ENCODE measurements at regions not wholly inside any gene's neighbourhood (a gene's known extent, or its start where the extent isn't known, plus 50 kb on each side); places are given as distances from the start of the nearest gene placed in this dataset.

GRCh38 chr1:166579557-166580501 is 259.4 kb upstream of the POGK start:
- Mint-ChIP-seq H3K27me3 (ENCODE audit: unreplicated experiment) (no peaks in the 10 kb centered on the region), H3K4me1 (ENCODE audit: unreplicated experiment) (no peaks in the 10 kb centered on the region), H3K36me3 (ENCODE audit: unreplicated experiment) (no peaks in the 10 kb centered on the region), H3K27ac (ENCODE audit: unreplicated experiment) (no peak overlapping the region), H3K9me3 (ENCODE audit: unreplicated experiment) (no peaks in the 10 kb centered on the region), H3K4me3 (ENCODE audit: unreplicated experiment) (no peak overlapping the region)
- no peak for TF ChIP-seq CTCF (IDR thresholded peaks at IDR 0.05)
- no peak for DNase-seq (ENCODE audit: extremely low spot score, unreplicated experiment)

- Mint-ChIP-seq H3K36me3 (ENCODE audit: unreplicated experiment) (no peaks in the 10 kb centered on the region), H3K9me3 (ENCODE audit: unreplicated experiment) (no peaks in the 10 kb centered on the region), H3K27me3 (ENCODE audit: unreplicated experiment) (no peaks in the 10 kb centered on the region), H3K4me1 (ENCODE audit: unreplicated experiment) (no peaks in the 10 kb centered on the region), H3K4me3 (ENCODE audit: unreplicated experiment) (no peak overlapping the region), H3K27ac (ENCODE audit: unreplicated experiment) (no peak overlapping the region)
- DNase-seq (ENCODE audit: extremely low spot score, unreplicated experiment) = no peak
- TF ChIP-seq CTCF (IDR thresholded peaks at IDR 0.05) = no peak
Measured at GRCh38 chr1:166588741-166589140, 250.5 kb upstream of the POGK start.

- Mint-ChIP-seq H3K27ac (ENCODE audit: unreplicated experiment) (no peak overlapping the region), H3K36me3 (ENCODE audit: unreplicated experiment) (no peaks in the 10 kb centered on the region), H3K27me3 (ENCODE audit: unreplicated experiment) (no peaks in the 10 kb centered on the region), H3K4me1 (ENCODE audit: unreplicated experiment) (no peaks in the 10 kb centered on the region), H3K9me3 (ENCODE audit: unreplicated experiment) (no peaks in the 10 kb centered on the region), H3K4me3 (ENCODE audit: unreplicated experiment) (no peak overlapping the region)
- no peak for TF ChIP-seq CTCF (IDR thresholded peaks at IDR 0.05)
- no peak for DNase-seq (ENCODE audit: extremely low spot score, unreplicated experiment)
Measured at GRCh38 chr1:166590161-166590560, 249.1 kb upstream of the POGK start.

GRCh38 chr1:166594646-166595045 is 244.6 kb upstream of the POGK start:
- Mint-ChIP-seq H3K27me3 (ENCODE audit: unreplicated experiment) (no peaks in the 10 kb centered on the region), H3K36me3 (ENCODE audit: unreplicated experiment) (no peaks in the 10 kb centered on the region), H3K9me3 (ENCODE audit: unreplicated experiment) (no peaks in the 10 kb centered on the region), H3K4me1 (ENCODE audit: unreplicated experiment) (no peaks in the 10 kb centered on the region), H3K4me3 (ENCODE audit: unreplicated experiment) (no peak overlapping the region), H3K27ac (ENCODE audit: unreplicated experiment) (no peak overlapping the region)
- DNase-seq (ENCODE audit: extremely low spot score, unreplicated experiment) = no peak
- no peak for TF ChIP-seq CTCF (IDR thresholded peaks at IDR 0.05)

DNA sequence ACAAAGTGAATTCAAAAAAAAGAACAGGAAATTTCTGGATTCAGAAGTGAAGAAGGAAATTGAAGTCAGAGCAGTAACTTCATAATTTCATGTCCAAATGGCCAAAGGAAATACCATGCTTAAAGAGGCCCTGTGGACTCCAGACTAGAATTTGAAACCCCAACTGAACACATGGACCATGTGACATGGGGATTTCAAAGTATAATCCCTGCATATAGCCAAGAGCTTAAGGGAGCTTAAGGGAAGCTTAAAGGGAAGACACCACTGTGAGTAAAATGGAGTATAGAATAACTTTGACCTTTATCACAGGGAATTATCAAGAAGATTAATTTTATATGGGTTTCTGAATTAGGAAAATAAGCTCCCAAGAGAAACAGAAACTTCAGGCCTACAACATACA is 241.8 kb upstream of the POGK start:
- Mint-ChIP-seq H3K9me3 (ENCODE audit: unreplicated experiment) (no peaks in the 10 kb centered on the region), H3K27ac (ENCODE audit: unreplicated experiment) (no peak overlapping the region), H3K27me3 (ENCODE audit: unreplicated experiment) (no peaks in the 10 kb centered on the region), H3K36me3 (ENCODE audit: unreplicated experiment) (no peaks in the 10 kb centered on the region), H3K4me3 (ENCODE audit: unreplicated experiment) (no peak overlapping the region), H3K4me1 (ENCODE audit: unreplicated experiment) (no peaks in the 10 kb centered on the region)
- DNase-seq (ENCODE audit: extremely low spot score, unreplicated experiment) = no peak
- no peak for TF ChIP-seq CTCF (IDR thresholded peaks at IDR 0.05)
